ENCODE measurements at regions not wholly inside any gene's neighbourhood (a gene's known extent, or its start where the extent isn't known, plus 50 kb on each side); places are given as distances from the start of the nearest gene placed in this dataset.

- H3K4me2 ChIP-seq (ENCODE audit: low read length): no peak overlapping the region
- POLR2A ChIA-PET: no interaction called here
- no peaks in the 10 kb centered on the region for H4K20me1 ChIP-seq (ENCODE audit: insufficient read depth)
- no peaks in the 10 kb centered on the region for H3K9me2 ChIP-seq (ENCODE audit: insufficient read depth)
- H2AFZ ChIP-seq (ENCODE audit: low read depth, low read length, poor library complexity, severe bottlenecking): no peak overlapping the region
- H3K79me2 ChIP-seq (ENCODE audit: insufficient read depth, low read length): no peaks in the 10 kb centered on the region
- H3K4me3 ChIP-seq (replicated peaks in 1 of 2; ENCODE audit: low read depth in 1 of 2, low read length in 2 of 2): no peak overlapping the region
- H3K9me3 ChIP-seq (ENCODE audit: control insufficient read depth in 1 of 2, insufficient read depth in 1 of 2, low read depth in 1 of 2, low read length in 2 of 2): no peaks in the 10 kb centered on the region
- CTCF ChIA-PET: no interaction called here
- RAD21 ChIA-PET (ENCODE audit: low non-redundant PET in 1 of 2, low total read pairs in 2 of 2, uncharacterized antibody in 2 of 2, unreplicated experiment in 2 of 2): no interaction called here
- ATAC-seq (no peak), DNase-seq (ENCODE audit: low read depth, low spot score) (no peak)
- BruUV-seq (replicated peaks): no TSS peak
- intact Hi-C loops (cut with micrococcal nuclease): no loop called here
- TF ChIP-seq CTCF (IDR thresholded peaks at IDR 0.05 in 2 of 3, conservative IDR thresholded peaks at IDR 0.05 in 1 of 3; ENCODE audit: borderline replicate concordance in 1 of 3, insufficient read depth in 1 of 3, low read depth in 2 of 3, low read length in 2 of 3) (no peak), SIN3A (IDR thresholded peaks at IDR 0.05; ENCODE audit: low read depth) (no peak), FOSL1 (IDR thresholded peaks at IDR 0.05; ENCODE audit: low read depth) (no peak)
- no peaks in the 10 kb centered on the region for H3K36me3 ChIP-seq (ENCODE audit: control insufficient read depth in 1 of 2, insufficient read depth in 2 of 2, low read length in 2 of 2)
- no peak overlapping the region for H3K9ac ChIP-seq (ENCODE audit: low read length)
- no peak overlapping the region for H3K27ac ChIP-seq (ENCODE audit: low read depth, low read length)
- no peaks in the 10 kb centered on the region for H3K4me1 ChIP-seq (ENCODE audit: control insufficient read depth in 1 of 2, insufficient read depth in 2 of 2, low read length in 2 of 2)
- no peaks in the 10 kb centered on the region for H3K27me3 ChIP-seq (ENCODE audit: insufficient read depth, low read length)
These were observed 510.4 kb upstream of the ARGLU1 start for GRCh38 chr13:107078229-107078765.

GRCh38 chr13:107076801-107077200 is 508.9 kb upstream of the ARGLU1 start:
- Histone ChIP-seq H3K9me3 (ENCODE audit: control insufficient read depth in 1 of 2, insufficient read depth in 1 of 2, low read depth in 1 of 2, low read length in 2 of 2) (peaks cover 0 to 5% of the 10 kb centered on the region in 2 experiments; a peak in 1 of 4 replicates), H3K36me3 (ENCODE audit: control insufficient read depth in 1 of 2, insufficient read depth in 2 of 2, low read length in 2 of 2) (no peaks in the 10 kb centered on the region), H3K4me1 (ENCODE audit: control insufficient read depth in 1 of 2, insufficient read depth in 2 of 2, low read length in 2 of 2) (no peaks in the 10 kb centered on the region), H3K27ac (ENCODE audit: low read depth, low read length) (no peak overlapping the region), H3K4me3 (replicated peaks in 1 of 2; ENCODE audit: low read depth in 1 of 2, low read length in 2 of 2) (no peak overlapping the region), H4K20me1 (ENCODE audit: insufficient read depth) (no peaks in the 10 kb centered on the region), H2AFZ (ENCODE audit: low read depth, low read length, poor library complexity, severe bottlenecking) (no peak overlapping the region), H3K27me3 (ENCODE audit: insufficient read depth, low read length) (no peaks in the 10 kb centered on the region), H3K79me2 (ENCODE audit: insufficient read depth, low read length) (no peaks in the 10 kb centered on the region), H3K9me2 (ENCODE audit: insufficient read depth) (no peaks in the 10 kb centered on the region), H3K9ac (ENCODE audit: low read length) (no peak overlapping the region), H3K4me2 (ENCODE audit: low read length) (no peak overlapping the region)
- POLR2A ChIA-PET: no interaction called here
- intact Hi-C loops (cut with micrococcal nuclease): no loop called here
- ATAC-seq: no peak
- DNase-seq (ENCODE audit: low read depth, low spot score): no peak
- no TSS peak for BruUV-seq (replicated peaks)
- RAD21 ChIA-PET (ENCODE audit: low non-redundant PET in 1 of 2, low total read pairs in 2 of 2, uncharacterized antibody in 2 of 2, unreplicated experiment in 2 of 2): no interaction called here
- CTCF ChIA-PET: no interaction called here
- no peak for TF ChIP-seq JUND (IDR thresholded peaks at IDR 0.05)
- TF ChIP-seq YY1 (IDR thresholded peaks at IDR 0.05; ENCODE audit: extremely low read depth, insufficient replicate concordance, low read depth, low read length): no peak
- no peak for TF ChIP-seq SIN3A (IDR thresholded peaks at IDR 0.05; ENCODE audit: low read depth)
- TF ChIP-seq ELF1 (IDR thresholded peaks at IDR 0.05; ENCODE audit: borderline replicate concordance, low read depth): no peak
- TF ChIP-seq ZNF274 (IDR thresholded peaks at IDR 0.05; ENCODE audit: low read depth, low read length): no peak
- TF ChIP-seq EGR1 (IDR thresholded peaks at IDR 0.05; ENCODE audit: low read depth): no peak
- TF ChIP-seq RAD21 (IDR thresholded peaks at IDR 0.05; ENCODE audit: low read depth): no peak
- no peak for TF ChIP-seq ZFX (IDR thresholded peaks at IDR 0.05)
- TF ChIP-seq ZBTB33 (IDR thresholded peaks at IDR 0.05; ENCODE audit: extremely low read depth, insufficient replicate concordance, low read length): no peak
- no peak for TF ChIP-seq CEBPB (IDR thresholded peaks at IDR 0.05; ENCODE audit: low read depth)
- no peak for TF ChIP-seq ATF3 (IDR thresholded peaks at IDR 0.05)
- no peak for TF ChIP-seq EZH2 (IDR thresholded peaks at IDR 0.05)
- no peak for TF ChIP-seq EZH2phosphoT487 (IDR thresholded peaks at IDR 0.05; ENCODE audit: borderline replicate concordance)
